ENCODE measurements at regions not wholly inside any gene's neighbourhood (a gene's known extent, or its start where the extent isn't known, plus 50 kb on each side); places are given as distances from the start of the nearest gene placed in this dataset.
"Not testable (repeated sequence)": the region's sequence is repeated elsewhere in the genome, so short reads cannot be mapped to it uniquely, and the experiment has no call there.

DNA sequence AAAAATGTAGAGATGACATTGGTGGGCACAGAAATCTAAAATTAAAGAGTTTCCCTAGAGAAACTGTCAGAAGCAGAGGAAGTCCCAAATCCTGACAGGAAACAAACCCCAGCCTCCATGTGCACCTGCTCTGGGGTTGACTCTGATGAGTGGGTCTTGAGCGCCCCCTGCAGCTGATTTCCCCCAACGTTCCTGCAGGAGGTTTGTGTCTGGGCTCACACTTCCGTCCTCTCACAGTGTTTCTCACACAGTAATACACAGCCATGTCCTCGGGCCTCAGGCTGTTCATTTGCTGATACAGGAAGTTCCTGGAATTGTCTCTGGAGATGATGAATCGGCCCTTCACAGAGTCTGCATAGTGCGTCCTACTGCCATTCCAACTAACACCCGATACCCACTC lies 670.1 kb downstream of the TMEM121 start:
- DNase-seq (ENCODE audit: low read depth, low spot score) = peak; percentile 26

DNA sequence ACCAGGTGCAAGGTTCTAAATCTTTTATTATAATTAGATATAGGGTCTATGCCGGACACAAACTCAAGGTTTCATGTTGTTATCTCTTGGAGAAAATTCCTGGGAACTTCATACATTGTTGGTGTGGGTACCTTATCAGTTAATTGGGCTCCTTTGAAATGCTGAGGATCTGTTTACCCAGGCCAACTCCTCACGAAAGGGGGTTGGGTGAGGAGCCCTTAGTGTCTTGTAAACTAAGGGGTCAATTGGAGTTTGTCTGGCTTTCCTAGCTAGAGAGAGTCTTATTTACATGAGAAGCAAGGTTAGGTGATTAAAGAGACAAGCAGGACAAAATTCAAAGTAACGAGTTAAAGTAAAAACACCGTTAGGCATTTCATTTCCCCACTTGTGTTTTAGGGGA lies 670.9 kb downstream of the TMEM121 start:
- not testable (repeated sequence) for DNase-seq (ENCODE audit: low read depth, low spot score)

GRCh38 chr14:106199097-106199496 lies 672.7 kb downstream of the TMEM121 start:
- no peak for DNase-seq (ENCODE audit: low read depth, low spot score)

DNA sequence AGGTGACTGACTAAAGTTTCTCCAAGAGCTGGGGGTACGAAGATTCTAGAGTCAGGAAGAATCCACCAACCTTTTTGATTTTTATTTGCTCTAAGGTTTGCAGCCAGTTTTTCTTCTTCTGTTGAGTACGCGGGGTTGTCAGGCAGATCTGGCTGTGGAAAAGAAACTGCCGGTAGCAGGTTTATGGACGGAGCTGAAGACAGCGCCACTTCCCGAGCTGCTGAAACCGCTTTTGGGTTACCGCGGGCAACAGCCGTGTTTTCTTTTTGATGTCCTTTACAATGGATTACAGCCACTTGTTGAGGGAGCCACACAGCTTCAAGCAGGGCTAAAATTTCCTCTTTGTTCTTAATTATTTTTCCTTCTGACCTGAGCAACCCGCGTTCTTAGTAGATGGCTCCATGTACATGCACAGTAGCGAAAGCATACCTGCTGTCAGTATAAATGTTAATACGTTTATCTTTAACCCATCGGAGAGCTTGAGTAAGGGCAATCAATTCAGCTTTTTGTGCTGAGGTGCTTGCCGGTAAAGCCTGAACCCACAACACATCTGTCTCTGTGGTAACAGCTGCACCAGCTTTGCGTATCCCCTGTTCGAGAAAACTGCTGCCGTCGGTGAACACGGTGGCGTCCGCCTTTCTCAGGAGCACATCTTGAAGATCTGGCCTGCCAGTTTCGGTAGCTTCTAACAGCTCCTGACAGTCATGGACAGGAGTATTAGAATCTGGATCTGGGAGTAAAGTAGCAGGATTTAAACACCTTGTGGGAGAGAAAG lies 674.3 kb downstream of the TMEM121 start:
- no peak for DNase-seq (ENCODE audit: low read depth, low spot score)

GRCh38 chr14:106201376-106201775 lies 675.0 kb downstream of the TMEM121 start:
- DNase-seq (ENCODE audit: low read depth, low spot score) = no peak

- no peak for DNase-seq (ENCODE audit: low read depth, low spot score)
These were observed 677.1 kb downstream of the TMEM121 start for GRCh38 chr14:106203438-106203837.

- no peak for DNase-seq (ENCODE audit: low read depth, low spot score)
These were observed 677.7 kb downstream of the TMEM121 start for GRCh38 chr14:106204063-106204462.

DNA sequence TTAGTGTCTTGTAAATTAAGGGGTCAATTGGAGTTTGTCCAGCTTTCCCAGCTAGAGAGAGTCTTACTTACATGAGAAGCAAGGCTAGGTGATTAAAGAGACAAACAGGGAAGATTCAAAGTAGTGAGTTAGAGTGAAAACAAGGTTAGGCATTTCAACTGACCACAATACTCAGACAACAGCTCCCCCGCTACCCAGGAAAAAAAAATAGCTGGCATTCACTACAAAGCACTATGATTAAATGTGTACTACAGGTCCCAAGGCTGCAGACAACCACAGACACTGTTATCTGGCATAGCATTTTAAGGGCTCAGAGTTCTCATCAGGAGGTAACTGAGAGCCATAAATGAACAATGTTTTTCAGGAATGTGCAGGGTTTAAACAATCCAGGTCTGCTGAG lies 680.9 kb downstream of the TMEM121 start:
- no peak for DNase-seq (ENCODE audit: low read depth, low spot score)

GRCh38 chr14:106208794-106209193 lies 682.4 kb downstream of the TMEM121 start:
- DNase-seq (ENCODE audit: low read depth, low spot score) = no peak

DNA sequence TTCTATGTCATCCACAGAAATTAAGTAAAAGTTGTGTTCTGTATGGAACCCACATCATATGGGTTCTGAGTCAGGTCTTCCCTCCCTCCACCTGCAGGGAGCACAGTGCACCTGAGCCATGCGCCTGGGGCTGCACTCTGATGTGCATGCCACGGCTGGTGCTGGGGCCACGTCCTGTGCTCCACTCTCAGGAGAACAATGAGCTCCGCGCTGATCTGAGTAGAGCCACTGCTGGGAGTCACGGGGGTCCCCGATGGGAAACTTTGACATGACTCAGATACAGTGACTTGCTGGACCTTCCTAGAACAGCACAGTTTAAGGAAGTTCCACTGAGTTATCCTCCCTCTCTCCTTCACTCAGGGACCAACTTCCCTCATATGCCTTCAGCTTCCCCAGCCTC lies 683.4 kb downstream of the TMEM121 start:
- DNase-seq (ENCODE audit: low read depth, low spot score) = no peak

DNA sequence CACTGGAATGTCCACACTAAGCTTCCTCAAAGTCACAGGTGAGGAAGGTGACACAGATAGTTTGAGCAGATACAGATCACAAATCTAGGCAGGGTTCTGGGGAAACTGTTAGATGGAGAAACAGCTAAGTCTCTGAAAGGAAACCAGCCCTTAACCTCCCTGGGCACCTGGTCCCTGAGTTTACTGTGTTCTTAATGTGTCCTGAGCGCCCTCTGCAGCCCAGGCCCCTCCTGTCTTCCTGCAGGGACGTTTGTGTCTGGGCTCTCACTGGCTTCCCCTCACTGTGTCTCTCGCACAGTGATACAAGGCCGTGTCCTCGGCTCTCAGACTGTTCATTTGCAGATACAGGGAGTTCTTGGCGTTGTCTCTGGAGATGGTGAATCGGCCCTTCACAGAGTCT lies 684.3 kb downstream of the TMEM121 start:
- no peak for DNase-seq (ENCODE audit: low read depth, low spot score)

DNA sequence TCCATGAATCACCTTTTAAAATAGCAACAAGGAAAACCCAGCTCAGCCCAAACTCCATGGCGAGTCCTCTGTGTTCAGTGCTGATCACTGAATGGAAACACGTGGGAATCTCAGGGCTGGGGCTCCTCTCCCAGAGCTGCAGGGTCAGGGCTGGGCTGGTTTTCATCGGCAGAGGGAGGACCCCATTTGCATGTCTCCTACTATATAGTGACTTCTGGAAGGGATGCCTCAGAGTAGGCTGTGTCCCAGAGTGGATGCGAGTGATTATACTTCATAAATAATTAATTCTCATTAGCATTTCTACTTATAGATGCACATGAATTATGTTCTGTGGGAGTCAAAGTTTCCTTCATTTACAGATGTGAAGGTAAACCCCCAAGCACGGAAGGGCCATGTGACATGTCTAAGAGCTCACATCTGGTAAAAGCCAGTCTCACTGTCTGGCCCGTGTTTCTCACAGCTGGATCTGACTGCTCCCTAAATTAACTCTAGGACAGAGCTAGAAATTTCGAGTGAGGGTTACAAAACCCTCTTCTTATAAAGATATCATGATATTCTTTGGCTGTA lies 685.0 kb downstream of the TMEM121 start:
- DNase-seq (ENCODE audit: low read depth, low spot score) = no peak

DNA sequence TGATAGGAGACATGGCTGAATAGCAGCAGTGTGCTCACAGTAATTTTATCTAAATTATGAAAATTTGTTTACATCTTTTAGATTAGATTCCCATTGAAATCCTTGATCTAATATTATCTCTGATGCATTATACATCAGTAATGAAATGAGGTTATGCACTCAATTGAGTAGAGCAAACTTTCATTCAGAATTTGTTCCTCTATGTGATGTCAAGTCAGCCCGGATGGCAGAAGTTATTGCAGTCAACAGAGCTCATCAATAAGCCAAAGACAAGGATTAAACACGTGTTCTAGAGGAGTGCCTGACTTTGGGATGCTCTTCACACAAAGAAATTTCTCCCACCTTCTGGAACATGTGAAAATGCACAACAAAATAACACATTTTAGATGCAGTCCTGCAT lies 688.8 kb downstream of the TMEM121 start:
- no peak for DNase-seq (ENCODE audit: low read depth, low spot score)

- no peak for DNase-seq (ENCODE audit: low read depth, low spot score)
These were observed 690.3 kb downstream of the TMEM121 start for GRCh38 chr14:106216679-106217078.

GRCh38 chr14:106218174-106218573 lies 691.8 kb downstream of the TMEM121 start:
- no peak for DNase-seq (ENCODE audit: low read depth, low spot score)

DNA sequence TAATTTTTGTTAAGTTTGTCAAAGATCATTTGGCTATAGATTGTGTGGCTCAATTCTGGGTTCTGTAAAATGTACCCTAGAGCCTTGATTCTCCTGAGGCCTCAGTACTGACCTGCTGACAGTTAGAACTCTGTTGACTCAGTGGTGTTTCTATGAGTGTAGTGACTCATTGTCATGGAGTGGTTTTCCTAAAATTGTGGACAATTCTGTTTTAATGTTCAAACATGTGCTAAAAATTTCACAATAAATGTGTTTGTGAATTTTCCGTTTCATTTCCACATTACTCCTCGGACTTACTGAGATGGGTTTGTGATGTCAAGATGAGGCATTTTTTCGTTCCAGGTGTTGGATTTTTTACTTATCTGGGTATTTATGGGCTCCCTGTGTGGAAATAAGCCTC lies 695.9 kb downstream of the TMEM121 start:
- DNase-seq (ENCODE audit: low read depth, low spot score) = no peak

GRCh38 chr14:106222731-106223130 lies 696.3 kb downstream of the TMEM121 start:
- no peak for DNase-seq (ENCODE audit: low read depth, low spot score)

GRCh38 chr14:106227793-106228192 lies 701.4 kb downstream of the TMEM121 start:
- no peak for DNase-seq (ENCODE audit: low read depth, low spot score)

GRCh38 chr14:106228541-106229158 lies 702.3 kb downstream of the TMEM121 start:
- DNase-seq (ENCODE audit: low read depth, low spot score) = no peak

DNA sequence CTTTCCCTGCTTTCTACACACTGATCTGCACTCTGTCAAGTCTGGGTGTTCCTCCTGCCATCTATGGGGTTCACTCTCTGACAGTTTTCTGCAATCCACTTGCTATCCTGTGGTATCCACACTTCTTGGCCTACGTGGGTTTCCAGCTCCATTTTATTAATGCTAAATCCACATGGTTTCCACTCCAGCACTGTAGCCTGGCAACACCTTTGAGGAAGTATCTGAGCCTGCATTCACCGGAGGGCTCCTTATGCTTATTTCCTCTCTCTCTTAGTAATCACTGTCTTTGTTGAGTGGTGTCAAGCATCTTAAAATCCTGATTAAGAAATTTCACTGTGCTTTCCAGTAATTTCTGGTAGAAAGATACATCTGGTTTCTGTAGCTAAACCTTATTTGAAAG lies 703.7 kb downstream of the TMEM121 start:
- DNase-seq (ENCODE audit: low read depth, low spot score) = no peak

DNA sequence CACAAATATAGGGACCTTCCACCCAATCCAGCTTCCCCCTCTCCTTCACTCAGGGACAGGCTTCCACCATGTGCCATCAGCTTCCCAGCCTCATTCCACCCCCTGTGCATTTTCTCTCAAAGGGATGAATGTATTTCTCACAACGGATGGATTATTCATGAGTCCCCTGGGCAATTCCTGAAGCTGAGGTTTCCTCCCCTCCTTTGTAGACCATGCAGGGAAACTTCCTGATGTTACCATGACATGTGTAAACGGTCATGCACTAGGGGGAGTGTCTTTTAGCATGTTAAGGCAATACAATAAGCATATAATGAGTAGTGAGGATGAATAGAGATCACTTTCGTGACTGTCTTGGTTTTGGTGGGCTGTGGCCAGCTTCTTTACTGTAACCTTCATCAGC lies 706.8 kb downstream of the TMEM121 start:
- not testable (repeated sequence) for DNase-seq (ENCODE audit: low read depth, low spot score)

GRCh38 chr14:106234525-106235254 lies 708.3 kb downstream of the TMEM121 start:
- not testable (repeated sequence) for DNase-seq (ENCODE audit: low read depth, low spot score)

Data from activated naive CD8-positive, alpha-beta T cell treated with anti-CD3 and anti-CD28 coated beads, Interleukin-2, amount 50 U/mL, for 16 hours (primary cell).